ENCODE measurements at regions not wholly inside any gene's neighbourhood (a gene's known extent, or its start where the extent isn't known, plus 50 kb on each side); places are given as distances from the start of the nearest gene placed in this dataset.

DNA sequence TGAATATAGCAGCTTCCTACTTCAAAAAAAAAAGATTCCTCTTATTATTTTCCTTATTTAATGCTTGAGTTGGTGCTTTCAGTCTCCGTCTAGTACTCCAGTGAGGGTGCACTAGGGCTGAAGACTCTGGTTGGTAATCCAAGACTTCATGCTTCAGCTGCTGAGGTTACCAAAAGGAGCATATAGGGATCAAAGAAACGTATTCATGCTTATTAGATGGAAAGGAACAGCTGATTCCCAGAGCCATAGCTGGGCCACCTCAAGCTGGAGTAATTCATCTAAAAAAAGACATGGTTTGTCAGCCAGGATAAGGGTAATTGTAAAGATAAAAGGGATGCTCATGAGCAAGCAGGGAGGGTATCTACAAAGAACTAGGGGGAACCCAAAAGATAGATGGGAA is 131.7 kb upstream of the FAM47B start:
- Histone ChIP-seq H3K9me2 (ENCODE audit: insufficient read depth, low read length) (no peaks in the 10 kb centered on the region), H3K79me2 (ENCODE audit: insufficient read depth, low read depth, low read length) (no peaks in the 10 kb centered on the region), H3K9me3 (ENCODE audit: low read length) (no peaks in the 10 kb centered on the region), H3K4me2 (ENCODE audit: low read length) (no peak overlapping the region), H2AFZ (ENCODE audit: low read length) (no peak overlapping the region), H4K20me1 (ENCODE audit: insufficient read depth, low read length) (no peaks in the 10 kb centered on the region), H3K4me3 (ENCODE audit: low read depth, low read length, poor library complexity, severe bottlenecking) (no peak overlapping the region), H3K4me1 (ENCODE audit: insufficient read depth, low read length, poor library complexity, severe bottlenecking) (no peaks in the 10 kb centered on the region), H3K27ac (ENCODE audit: low read depth, low read length, poor library complexity, severe bottlenecking) (no peak overlapping the region), H3K36me3 (ENCODE audit: insufficient read depth, low read length) (no peaks in the 10 kb centered on the region)
- DNase-seq (ENCODE audit: low spot score) = no peak
- no TSS peak for BruUV-seq (replicated peaks)
- CTCF ChIA-PET (ENCODE audit: unreplicated experiment) = no interaction called here
- TF ChIP-seq EZH2phosphoT487 (IDR thresholded peaks at IDR 0.05; ENCODE audit: borderline replicate concordance, low read depth, low read length) = no peak
- TF ChIP-seq, protein P1, sequence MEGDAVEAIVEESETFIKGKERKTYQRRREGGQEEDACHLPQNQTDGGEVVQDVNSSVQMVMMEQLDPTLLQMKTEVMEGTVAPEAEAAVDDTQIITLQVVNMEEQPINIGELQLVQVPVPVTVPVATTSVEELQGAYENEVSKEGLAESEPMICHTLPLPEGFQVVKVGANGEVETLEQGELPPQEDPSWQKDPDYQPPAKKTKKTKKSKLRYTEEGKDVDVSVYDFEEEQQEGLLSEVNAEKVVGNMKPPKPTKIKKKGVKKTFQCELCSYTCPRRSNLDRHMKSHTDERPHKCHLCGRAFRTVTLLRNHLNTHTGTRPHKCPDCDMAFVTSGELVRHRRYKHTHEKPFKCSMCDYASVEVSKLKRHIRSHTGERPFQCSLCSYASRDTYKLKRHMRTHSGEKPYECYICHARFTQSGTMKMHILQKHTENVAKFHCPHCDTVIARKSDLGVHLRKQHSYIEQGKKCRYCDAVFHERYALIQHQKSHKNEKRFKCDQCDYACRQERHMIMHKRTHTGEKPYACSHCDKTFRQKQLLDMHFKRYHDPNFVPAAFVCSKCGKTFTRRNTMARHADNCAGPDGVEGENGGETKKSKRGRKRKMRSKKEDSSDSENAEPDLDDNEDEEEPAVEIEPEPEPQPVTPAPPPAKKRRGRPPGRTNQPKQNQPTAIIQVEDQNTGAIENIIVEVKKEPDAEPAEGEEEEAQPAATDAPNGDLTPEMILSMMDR (conservative IDR thresholded peaks at IDR 0.05; ENCODE audit: low read length) = no peak
- POLR2A ChIA-PET = interaction anchor here (0.6 kb wide), 1 partner anchor 73 kb away, joined by 3 read pairs; no protein-coding TSS in a partner anchor
- intact Hi-C loops (cut with micrococcal nuclease; ENCODE audit: unreplicated experiment) = no loop called here

DNA sequence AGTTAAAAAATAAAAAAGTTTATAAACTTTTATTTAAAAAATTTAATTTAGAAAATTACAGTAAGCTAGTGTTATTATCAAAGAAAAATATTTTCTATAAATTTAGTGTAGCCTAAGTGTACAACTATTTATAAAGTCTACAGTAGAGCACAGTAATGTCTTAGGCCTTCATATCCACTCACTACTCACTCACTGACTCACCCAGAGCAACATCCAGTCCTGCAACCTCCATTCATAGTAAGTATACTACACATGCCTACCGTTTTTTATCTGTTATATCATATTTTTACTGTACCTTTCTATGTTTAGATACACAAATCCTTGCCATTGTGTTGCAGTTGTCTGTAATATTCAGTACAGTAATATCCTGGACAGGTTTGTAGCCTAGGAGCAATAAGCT is 129.0 kb upstream of the FAM47B start:
- no peaks in the 10 kb centered on the region for H3K36me3 ChIP-seq (ENCODE audit: insufficient read depth, low read length)
- no peaks in the 10 kb centered on the region for H3K4me1 ChIP-seq (ENCODE audit: insufficient read depth, low read length, poor library complexity, severe bottlenecking)
- H3K9me2 ChIP-seq (ENCODE audit: insufficient read depth, low read length) = no peaks in the 10 kb centered on the region
- H3K79me2 ChIP-seq (ENCODE audit: insufficient read depth, low read depth, low read length) = no peaks in the 10 kb centered on the region
- BruUV-seq (replicated peaks) = no TSS peak
- ChIA-PET CTCF (ENCODE audit: unreplicated experiment) (no interaction called here), POLR2A (interaction anchor here (0.7 kb wide), 1 partner anchor 317 kb away, joined by 3 read pairs; no protein-coding TSS in a partner anchor)
- DNase-seq (ENCODE audit: low spot score) = no peak
- intact Hi-C loops (cut with micrococcal nuclease; ENCODE audit: unreplicated experiment) = no loop called here
- no peaks in the 10 kb centered on the region for H4K20me1 ChIP-seq (ENCODE audit: insufficient read depth, low read length)
- no peak overlapping the region for H3K4me3 ChIP-seq (ENCODE audit: low read depth, low read length, poor library complexity, severe bottlenecking)
- no peak overlapping the region for H3K27ac ChIP-seq (ENCODE audit: low read depth, low read length, poor library complexity, severe bottlenecking)
- H3K4me2 ChIP-seq (ENCODE audit: low read length) = no peak overlapping the region
- H2AFZ ChIP-seq (ENCODE audit: low read length) = no peak overlapping the region
- TF ChIP-seq, protein P1 (conservative IDR thresholded peaks at IDR 0.05; ENCODE audit: low read length) = no peak
- TF ChIP-seq EZH2phosphoT487 (IDR thresholded peaks at IDR 0.05; ENCODE audit: borderline replicate concordance, low read depth, low read length) = no peak
- no peaks in the 10 kb centered on the region for H3K9me3 ChIP-seq (ENCODE audit: low read length)

DNA sequence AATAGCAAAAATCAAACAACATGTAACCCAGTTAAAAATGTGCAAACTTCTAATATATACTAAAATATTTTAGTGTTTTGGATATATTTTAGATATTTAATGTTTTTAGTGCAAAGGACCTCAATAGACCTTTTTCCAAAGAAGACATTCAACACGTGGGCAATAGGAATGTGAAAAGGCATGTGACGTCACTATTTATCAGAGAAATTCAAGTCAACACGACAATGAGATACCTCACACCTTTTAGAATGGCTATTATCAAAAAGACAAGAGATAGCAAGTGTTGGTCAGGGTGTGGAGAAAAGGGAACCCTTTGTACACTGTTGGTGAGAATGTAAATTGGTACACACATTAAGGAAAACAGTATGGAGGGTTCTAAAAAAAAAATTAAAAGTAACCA is 115.6 kb upstream of the FAM47B start:
- DNase-seq (ENCODE audit: low spot score) = no peak
- Histone ChIP-seq H3K79me2 (ENCODE audit: insufficient read depth, low read depth, low read length) (no peaks in the 10 kb centered on the region), H2AFZ (ENCODE audit: low read length) (no peak overlapping the region), H3K9me2 (ENCODE audit: insufficient read depth, low read length) (no peaks in the 10 kb centered on the region), H3K27ac (ENCODE audit: low read depth, low read length, poor library complexity, severe bottlenecking) (no peak overlapping the region), H3K36me3 (ENCODE audit: insufficient read depth, low read length) (no peaks in the 10 kb centered on the region), H3K4me3 (ENCODE audit: low read depth, low read length, poor library complexity, severe bottlenecking) (no peak overlapping the region), H4K20me1 (ENCODE audit: insufficient read depth, low read length) (no peaks in the 10 kb centered on the region), H3K9me3 (ENCODE audit: low read length) (no peaks in the 10 kb centered on the region), H3K4me2 (ENCODE audit: low read length) (no peak overlapping the region), H3K4me1 (ENCODE audit: insufficient read depth, low read length, poor library complexity, severe bottlenecking) (no peaks in the 10 kb centered on the region)
- POLR2A ChIA-PET = no interaction called here
- CTCF ChIA-PET (ENCODE audit: unreplicated experiment) = no interaction called here
- TF ChIP-seq, protein P1 (conservative IDR thresholded peaks at IDR 0.05; ENCODE audit: low read length) = no peak
- TF ChIP-seq EZH2phosphoT487 (IDR thresholded peaks at IDR 0.05; ENCODE audit: borderline replicate concordance, low read depth, low read length) = no peak
- BruUV-seq (replicated peaks) = no TSS peak
- intact Hi-C loops (cut with micrococcal nuclease; ENCODE audit: unreplicated experiment) = no loop called here

Measured in OCI-LY7 (cell line).